ENCODE measurements at regions not wholly inside any gene's neighbourhood (a gene's known extent, or its start where the extent isn't known, plus 50 kb on each side); places are given as distances from the start of the nearest gene placed in this dataset.
"Not testable (repeated sequence)": the region's sequence is repeated elsewhere in the genome, so short reads cannot be mapped to it uniquely, and the experiment has no call there.

DNA sequence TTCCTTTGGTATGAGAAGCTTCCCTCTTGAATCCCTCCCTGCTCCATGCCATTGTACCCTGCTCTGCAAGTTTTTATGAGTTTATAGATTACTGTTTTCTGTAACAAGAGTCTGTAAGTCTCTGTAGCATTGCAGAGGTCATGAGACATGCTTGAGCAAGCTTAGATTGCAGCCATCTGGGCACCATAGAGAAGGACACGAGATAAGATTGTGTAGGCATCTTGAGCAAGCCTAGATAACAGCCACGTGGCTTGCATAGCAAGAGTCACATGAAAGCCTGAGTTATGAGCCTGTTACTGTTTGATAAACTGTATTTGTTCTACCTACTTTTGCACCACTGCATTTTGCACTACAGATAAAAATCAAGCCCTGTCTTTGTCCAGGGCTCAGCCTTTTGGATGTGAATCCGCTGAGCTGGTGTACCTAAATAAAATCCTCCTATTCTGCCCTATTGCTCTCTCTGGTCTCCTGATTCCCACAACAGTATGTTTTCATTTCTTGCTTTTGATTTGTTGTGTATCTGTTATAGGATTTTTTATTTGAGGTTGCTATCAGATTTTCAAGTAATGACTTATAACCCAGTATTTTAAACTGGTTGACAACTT lies 127.4 kb upstream of the ANKRD50 start:
- no peak for TF ChIP-seq POLR2A (IDR thresholded peaks at IDR 0.05)
- TF ChIP-seq, protein P1, sequence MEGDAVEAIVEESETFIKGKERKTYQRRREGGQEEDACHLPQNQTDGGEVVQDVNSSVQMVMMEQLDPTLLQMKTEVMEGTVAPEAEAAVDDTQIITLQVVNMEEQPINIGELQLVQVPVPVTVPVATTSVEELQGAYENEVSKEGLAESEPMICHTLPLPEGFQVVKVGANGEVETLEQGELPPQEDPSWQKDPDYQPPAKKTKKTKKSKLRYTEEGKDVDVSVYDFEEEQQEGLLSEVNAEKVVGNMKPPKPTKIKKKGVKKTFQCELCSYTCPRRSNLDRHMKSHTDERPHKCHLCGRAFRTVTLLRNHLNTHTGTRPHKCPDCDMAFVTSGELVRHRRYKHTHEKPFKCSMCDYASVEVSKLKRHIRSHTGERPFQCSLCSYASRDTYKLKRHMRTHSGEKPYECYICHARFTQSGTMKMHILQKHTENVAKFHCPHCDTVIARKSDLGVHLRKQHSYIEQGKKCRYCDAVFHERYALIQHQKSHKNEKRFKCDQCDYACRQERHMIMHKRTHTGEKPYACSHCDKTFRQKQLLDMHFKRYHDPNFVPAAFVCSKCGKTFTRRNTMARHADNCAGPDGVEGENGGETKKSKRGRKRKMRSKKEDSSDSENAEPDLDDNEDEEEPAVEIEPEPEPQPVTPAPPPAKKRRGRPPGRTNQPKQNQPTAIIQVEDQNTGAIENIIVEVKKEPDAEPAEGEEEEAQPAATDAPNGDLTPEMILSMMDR (IDR thresholded peaks at IDR 0.05) = no peak
- Histone ChIP-seq H3K4me1 (no peaks in the 10 kb centered on the region), H3K27ac (no peak overlapping the region), H3K27me3 (no peaks in the 10 kb centered on the region), H3K4me3 (no peak overlapping the region), H3K9me3 (no peaks in the 10 kb centered on the region), H3K36me3 (ENCODE audit: low read depth, missing control alignments) (no peaks in the 10 kb centered on the region)
- peak; percentile 37 for DNase-seq
- intact Hi-C loops (cut with DNase I; ENCODE audit: low total_unique reads) = no loop called here
- whole genome bisulfite sequencing, 2 donors = 38 to 48% methylated on average over 2 to 3 of the region's 3 CpGs

GRCh38 chr4:124833831-124834505 lies 121.4 kb upstream of the ANKRD50 start:
- intact Hi-C loops (cut with DNase I; ENCODE audit: low total_unique reads) = no loop called here
- Histone ChIP-seq H3K4me3 (no peak overlapping the region), H3K27me3 (no peaks in the 10 kb centered on the region), H3K27ac (no peak overlapping the region), H3K36me3 (ENCODE audit: low read depth, missing control alignments) (no peaks in the 10 kb centered on the region), H3K4me1 (no peaks in the 10 kb centered on the region), H3K9me3 (no peaks in the 10 kb centered on the region)
- TF ChIP-seq, protein P1 (IDR thresholded peaks at IDR 0.05) = no peak
- TF ChIP-seq POLR2A (IDR thresholded peaks at IDR 0.05) = no peak
- WGBS, 2 donors = 94 to 96% methylated on average over 5 of the region's 5 CpGs
- DNase-seq = no peak

DNA sequence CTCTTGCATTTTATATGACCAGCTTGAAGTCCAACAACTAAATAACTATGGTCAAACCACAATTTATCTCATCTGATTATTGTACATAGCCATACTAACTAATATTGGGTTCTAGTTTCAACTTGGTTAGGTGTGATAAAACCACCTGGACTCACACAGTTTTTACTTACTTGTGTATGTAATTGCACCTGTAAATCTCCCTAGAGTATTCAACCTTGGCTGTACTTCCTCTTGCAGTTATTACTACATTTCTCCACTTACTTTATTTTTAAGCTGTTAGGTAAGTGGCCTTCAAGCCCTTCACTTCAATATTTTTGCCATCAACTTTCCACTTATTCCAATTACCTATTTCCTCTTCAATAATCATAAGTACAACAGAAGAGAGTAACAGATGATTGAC lies 115.8 kb upstream of the ANKRD50 start:
- no peak for DNase-seq
- Histone ChIP-seq H3K36me3 (ENCODE audit: low read depth, missing control alignments) (no peaks in the 10 kb centered on the region), H3K27me3 (no peaks in the 10 kb centered on the region), H3K9me3 (no peaks in the 10 kb centered on the region), H3K4me1 (no peaks in the 10 kb centered on the region), H3K4me3 (no peak overlapping the region), H3K27ac (no peak overlapping the region)
- no peak for TF ChIP-seq POLR2A (IDR thresholded peaks at IDR 0.05)
- TF ChIP-seq, protein P1 (IDR thresholded peaks at IDR 0.05) = no peak
- intact Hi-C loops (cut with DNase I; ENCODE audit: low total_unique reads) = no loop called here

DNA sequence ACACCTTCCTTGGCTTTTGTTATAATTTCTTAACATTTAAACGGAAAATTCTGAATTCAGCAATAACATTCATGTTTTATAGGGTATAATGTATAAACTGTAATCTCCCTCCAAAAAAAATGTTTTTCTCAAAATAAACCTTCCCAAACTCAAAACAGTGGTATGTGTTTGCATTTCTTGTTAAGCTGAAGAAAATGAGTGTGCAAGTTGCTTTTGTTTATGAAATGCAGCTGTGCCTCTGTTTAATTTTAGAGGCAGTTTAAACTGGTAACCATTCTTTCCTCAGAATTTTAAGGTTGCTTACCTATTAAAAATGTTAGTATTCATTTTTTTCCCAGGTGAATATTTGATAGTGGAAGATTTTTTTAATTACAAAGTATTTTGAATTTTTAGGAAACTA lies 105.0 kb upstream of the ANKRD50 start:
- 76 to 97% methylated on average over 1 of the region's 1 CpG for WGBS, 2 donors
- no peaks in the 10 kb centered on the region for H3K36me3 ChIP-seq (ENCODE audit: low read depth, missing control alignments)
- H3K4me1 ChIP-seq = no peaks in the 10 kb centered on the region
- H3K4me3 ChIP-seq = no peak overlapping the region
- no peak for TF ChIP-seq POLR2A (IDR thresholded peaks at IDR 0.05)
- H3K9me3 ChIP-seq = no peaks in the 10 kb centered on the region
- no peak for DNase-seq
- no peaks in the 10 kb centered on the region for H3K27me3 ChIP-seq
- intact Hi-C loops (cut with DNase I; ENCODE audit: low total_unique reads) = no loop called here
- no peak overlapping the region for H3K27ac ChIP-seq

- H3K4me1 ChIP-seq; intact Hi-C loops (cut with DNase I; ENCODE audit: low total_unique reads); DNase-seq; H3K36me3 ChIP-seq (ENCODE audit: low read depth, missing control alignments); H3K9me3 ChIP-seq; H3K27ac ChIP-seq; H3K4me3 ChIP-seq; H3K27me3 ChIP-seq: not testable (repeated sequence)
- 91 to 92% methylated on average over 6 of the region's 6 CpGs for WGBS, 2 donors
These were observed 99.7 kb upstream of the ANKRD50 start for GRCh38 chr4:124812203-124812602.

- no peak for DNase-seq
- TF ChIP-seq POLR2A (IDR thresholded peaks at IDR 0.05) = no peak
- TF ChIP-seq, protein P1 (IDR thresholded peaks at IDR 0.05) = no peak
- no peak overlapping the region for H3K27ac ChIP-seq
- H3K4me1 ChIP-seq = no peaks in the 10 kb centered on the region
- no peak overlapping the region for H3K4me3 ChIP-seq
- intact Hi-C loops (cut with DNase I; ENCODE audit: low total_unique reads) = no loop called here
- H3K36me3 ChIP-seq (ENCODE audit: low read depth, missing control alignments) = no peaks in the 10 kb centered on the region
- no peaks in the 10 kb centered on the region for H3K9me3 ChIP-seq
- no peaks in the 10 kb centered on the region for H3K27me3 ChIP-seq
These were observed 98.3 kb upstream of the ANKRD50 start for GRCh38 chr4:124810827-124811226.

All from testis (tissue), 2 donors.